Tibial nerve (tissue), 4 donors: ENCODE measurements at regions not wholly inside any gene's neighbourhood (a gene's known extent, or its start where the extent isn't known, plus 50 kb on each side); places are given as distances from the start of the nearest gene placed in this dataset.

ENCODE experiments used
- DNase-seq, 2 donors: peaks; one replicate each; pipeline ENCODE4 v3.0.0-alpha.2; 2019; ENCODE audit warnings: low spot score in 2 of 2
- H3K27ac ChIP-seq, 4 donors: fragments of 200-600 bp; sonication (generic) in 3 of 4; one replicate each; pipeline ENCODE4 v1.5.1; 2017 to 2019; ENCODE audit warnings: mild to moderate bottlenecking in 1 of 4
- H3K27me3 ChIP-seq, 2 donors: fragments of 200-600 bp; sonication (generic) in 1 of 2; one replicate each; pipeline versions ENCODE4 v1.5.1 to v1.6.0; 2017 to 2019
- H3K36me3 ChIP-seq, 3 donors: fragments of 200-600 bp; sonication (generic); one replicate each; pipeline ENCODE4 v1.5.1; 2018 to 2019
- H3K4me1 ChIP-seq, 4 donors: fragments of 200-600 bp; sonication (generic) in 3 of 4; one replicate each; pipeline ENCODE4 v1.5.1; 2017 to 2019
- H3K4me3 ChIP-seq, 4 donors: fragments of 200-600 bp; sonication (generic) in 3 of 4; one replicate each; pipeline ENCODE4 v1.5.1; 2017 to 2019; ENCODE audit warnings: mild to moderate bottlenecking in 1 of 4, moderate library complexity in 1 of 4
- H3K9me3 ChIP-seq, 4 donors: fragments of 200-600 bp; sonication (generic) in 3 of 4; one replicate each; pipeline ENCODE4 v1.5.1; 2017 to 2019
- EP300 ChIP-seq, 2 donors: sonication (generic); formaldehyde crosslinking; IDR thresholded peaks; one replicate each; pipeline ENCODE4 v1.6.1; 2017; ENCODE audit warnings: antibody characterized with exemption in 2 of 2, mild to moderate bottlenecking in 1 of 2
- POLR2A ChIP-seq, 2 donors: fragments of 450-650 bp; IDR thresholded peaks; one replicate each; pipeline ENCODE4 v1.6.1; 2017; ENCODE audit warnings: antibody characterized with exemption in 2 of 2, mild to moderate bottlenecking in 2 of 2, moderate library complexity in 2 of 2
- WGBS, 2 donors: methylation state at CpG; one replicate each; pipeline ENCODE4 v1.1.5; 2018; 5-methylcytosine and 5-hydroxymethylcytosine counted together
- TF ChIP-seq, protein P1 (sequence below), 5 experiments: fragments of 200-600 bp in 3 of 5; fragments of 450-650 bp in 2 of 5; sonication (generic) in 3 of 5; IDR thresholded peaks; one replicate each; pipeline ENCODE4 v1.5.1; 2016 to 2019; ENCODE audit warnings: antibody characterized with exemption in 5 of 5, mild to moderate bottlenecking in 3 of 5, moderate library complexity in 2 of 5

DNA sequence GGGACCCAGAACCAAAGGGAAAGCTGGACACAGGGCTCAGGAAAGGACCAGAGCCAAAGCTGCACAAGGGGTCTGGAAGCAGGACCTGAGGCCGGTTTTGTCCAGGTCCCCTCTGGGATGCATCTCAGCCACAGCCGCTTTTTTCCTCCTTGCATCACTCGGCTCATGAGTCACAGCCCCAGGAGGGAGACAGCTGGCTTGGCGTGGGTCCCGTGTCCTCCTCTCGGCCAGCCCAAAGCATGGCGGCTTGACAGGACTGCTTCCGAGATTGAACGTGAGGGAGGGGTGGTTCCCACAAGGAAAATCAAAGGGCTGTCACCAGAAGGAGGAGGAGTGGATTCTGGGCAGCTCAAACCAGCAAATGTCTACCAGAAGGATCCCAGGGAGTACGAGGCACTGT is 56.7 kb upstream of the CPLX2 start:
- Histone ChIP-seq H3K36me3 (no peaks in the 10 kb centered on the region), H3K9me3 (peaks cover 0 to 7% (median 0%) of the 10 kb centered on the region in 4 donors), H3K27ac (no peak overlapping the region), H3K4me1 (no peaks in the 10 kb centered on the region), H3K27me3 (no peaks in the 10 kb centered on the region), H3K4me3 (no peak overlapping the region)
- TF ChIP-seq, protein P1, sequence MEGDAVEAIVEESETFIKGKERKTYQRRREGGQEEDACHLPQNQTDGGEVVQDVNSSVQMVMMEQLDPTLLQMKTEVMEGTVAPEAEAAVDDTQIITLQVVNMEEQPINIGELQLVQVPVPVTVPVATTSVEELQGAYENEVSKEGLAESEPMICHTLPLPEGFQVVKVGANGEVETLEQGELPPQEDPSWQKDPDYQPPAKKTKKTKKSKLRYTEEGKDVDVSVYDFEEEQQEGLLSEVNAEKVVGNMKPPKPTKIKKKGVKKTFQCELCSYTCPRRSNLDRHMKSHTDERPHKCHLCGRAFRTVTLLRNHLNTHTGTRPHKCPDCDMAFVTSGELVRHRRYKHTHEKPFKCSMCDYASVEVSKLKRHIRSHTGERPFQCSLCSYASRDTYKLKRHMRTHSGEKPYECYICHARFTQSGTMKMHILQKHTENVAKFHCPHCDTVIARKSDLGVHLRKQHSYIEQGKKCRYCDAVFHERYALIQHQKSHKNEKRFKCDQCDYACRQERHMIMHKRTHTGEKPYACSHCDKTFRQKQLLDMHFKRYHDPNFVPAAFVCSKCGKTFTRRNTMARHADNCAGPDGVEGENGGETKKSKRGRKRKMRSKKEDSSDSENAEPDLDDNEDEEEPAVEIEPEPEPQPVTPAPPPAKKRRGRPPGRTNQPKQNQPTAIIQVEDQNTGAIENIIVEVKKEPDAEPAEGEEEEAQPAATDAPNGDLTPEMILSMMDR (IDR thresholded peaks at IDR 0.05): no peak
- no peak for TF ChIP-seq EP300 (IDR thresholded peaks at IDR 0.05)
- no peak for TF ChIP-seq POLR2A (IDR thresholded peaks at IDR 0.05)
- no peak for DNase-seq
- 53 to 71% methylated on average over 8 to 10 of the region's 10 CpGs for WGBS, 2 donors

DNA sequence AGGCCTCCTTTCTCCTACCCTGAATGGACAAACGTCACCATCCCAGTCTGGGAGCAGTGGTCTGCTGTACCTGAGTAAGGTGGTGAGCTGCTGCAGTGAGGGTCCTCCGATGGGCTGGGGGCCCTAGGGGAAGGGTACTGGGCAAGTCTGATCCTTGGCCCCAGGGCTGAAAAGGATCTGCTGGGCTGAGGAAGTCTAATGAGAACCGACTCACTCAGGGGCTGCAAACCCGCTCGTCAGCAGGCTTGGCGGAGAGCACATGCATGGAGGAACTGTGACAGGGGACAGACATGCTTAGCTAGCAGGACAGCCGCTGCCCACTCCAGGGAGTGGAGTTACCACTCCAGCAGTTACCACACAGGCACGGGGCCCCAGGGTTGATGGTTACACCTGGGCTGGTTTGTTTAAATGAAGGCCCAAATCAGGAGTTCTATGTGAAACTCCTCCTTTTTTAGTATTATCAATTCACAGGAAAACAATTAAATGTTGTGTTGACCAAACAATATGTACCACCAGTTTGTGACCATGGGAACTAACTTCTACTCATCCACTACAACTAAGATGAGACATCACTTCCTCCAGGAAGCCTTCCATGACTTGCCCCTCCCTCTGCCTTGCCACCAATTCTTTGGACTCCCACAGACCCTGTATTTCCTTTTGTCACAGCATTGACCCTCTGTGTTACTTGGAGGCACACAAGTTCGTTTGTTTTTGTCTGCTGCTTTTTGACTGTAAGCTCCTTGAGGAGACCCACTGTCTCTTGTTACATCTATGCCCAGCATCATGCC is 56.1 kb upstream of the CPLX2 start:
- Histone ChIP-seq H3K4me1 (no peaks in the 10 kb centered on the region), H3K36me3 (no peaks in the 10 kb centered on the region), H3K4me3 (no peak overlapping the region), H3K27me3 (no peaks in the 10 kb centered on the region), H3K9me3 (peaks cover 0 to 7% (median 0%) of the 10 kb centered on the region in 4 donors), H3K27ac (no peak overlapping the region)
- TF ChIP-seq, protein P1 (IDR thresholded peaks at IDR 0.05): no peak
- TF ChIP-seq EP300 (IDR thresholded peaks at IDR 0.05): no peak
- no peak for TF ChIP-seq POLR2A (IDR thresholded peaks at IDR 0.05)
- 85 to 88% methylated on average over 9 of the region's 9 CpGs for WGBS, 2 donors
- no peak for DNase-seq

DNA sequence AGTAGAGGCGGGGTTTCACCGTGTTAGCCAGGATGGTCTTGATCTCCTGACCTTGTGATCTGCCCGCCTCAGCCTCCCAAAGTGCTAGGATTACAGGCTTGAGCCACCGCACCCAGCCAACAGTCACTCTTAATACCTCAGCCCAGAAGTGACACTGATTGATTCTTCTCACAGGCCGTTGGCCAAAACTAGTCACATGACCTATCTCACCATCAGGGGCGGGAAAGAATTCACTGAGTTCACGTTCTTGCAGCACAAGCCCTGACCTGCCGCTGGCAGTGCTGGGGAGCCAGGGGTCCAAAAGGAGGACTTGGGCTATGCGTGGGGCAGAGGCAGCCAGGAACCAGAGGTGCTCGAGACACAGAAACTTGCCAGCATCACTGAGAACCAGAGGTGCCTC is 55.0 kb upstream of the CPLX2 start:
- Histone ChIP-seq H3K27ac (no peak overlapping the region), H3K36me3 (no peaks in the 10 kb centered on the region), H3K9me3 (peaks cover 0 to 7% (median 0%) of the 10 kb centered on the region in 4 donors), H3K4me1 (no peaks in the 10 kb centered on the region), H3K4me3 (no peak overlapping the region), H3K27me3 (no peaks in the 10 kb centered on the region)
- no peak for DNase-seq
- WGBS, 2 donors: 60 to 65% methylated on average over 10 of the region's 10 CpGs
- TF ChIP-seq, protein P1 (IDR thresholded peaks at IDR 0.05): no peak
- TF ChIP-seq POLR2A (IDR thresholded peaks at IDR 0.05): no peak

DNA sequence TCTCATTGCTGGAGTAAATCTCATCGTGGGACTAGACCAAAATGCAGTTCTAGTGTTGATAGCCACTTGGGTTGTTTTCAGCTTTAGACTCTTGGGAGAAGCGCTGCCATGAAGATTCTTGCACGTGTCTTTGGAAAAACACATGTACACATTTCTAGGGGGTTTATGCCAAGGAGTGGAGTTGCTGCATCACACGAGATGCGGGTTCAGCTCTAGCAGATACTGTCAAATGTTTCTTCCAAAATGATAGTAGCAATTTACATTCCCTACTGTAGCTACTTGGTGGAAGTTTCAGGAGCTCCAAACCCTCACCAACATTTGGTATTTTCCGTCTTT is 52.3 kb upstream of the CPLX2 start:
- WGBS, 2 donors: 85 to 94% methylated on average over 6 of the region's 6 CpGs
- Histone ChIP-seq H3K36me3 (no peaks in the 10 kb centered on the region), H3K27me3 (no peaks in the 10 kb centered on the region), H3K9me3 (peaks cover 0 to 7% (median 0%) of the 10 kb centered on the region in 4 donors), H3K27ac (no peak overlapping the region), H3K4me3 (no peak overlapping the region), H3K4me1 (no peaks in the 10 kb centered on the region)
- TF ChIP-seq EP300 (IDR thresholded peaks at IDR 0.05): no peak
- TF ChIP-seq, protein P1 (IDR thresholded peaks at IDR 0.05): no peak
- TF ChIP-seq POLR2A (IDR thresholded peaks at IDR 0.05): no peak
- no peak for DNase-seq

DNA sequence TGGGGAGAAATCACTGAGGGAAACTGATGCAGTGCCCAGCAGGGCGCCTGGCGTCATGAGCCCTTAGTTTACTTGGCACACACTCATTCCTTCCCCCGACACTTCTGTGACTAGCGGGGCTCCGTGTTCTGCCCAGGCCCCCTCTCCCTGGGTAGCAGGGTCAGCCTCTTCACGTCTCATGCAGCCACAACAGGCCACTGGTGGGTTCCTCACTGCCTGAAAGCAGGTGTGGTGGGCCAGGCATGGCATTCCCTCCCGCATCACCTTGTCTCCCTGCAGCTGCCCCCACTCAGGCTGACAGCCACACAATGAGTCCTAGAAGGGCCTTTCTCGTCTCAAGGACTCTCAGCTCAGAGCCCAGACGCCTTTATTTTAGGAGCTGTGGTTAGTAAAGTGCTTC is 51.1 kb upstream of the CPLX2 start:
- no peaks in the 10 kb centered on the region for H3K4me1 ChIP-seq
- no peak for TF ChIP-seq POLR2A (IDR thresholded peaks at IDR 0.05)
- no peak for TF ChIP-seq EP300 (IDR thresholded peaks at IDR 0.05)
- TF ChIP-seq, protein P1 (IDR thresholded peaks at IDR 0.05): no peak

More for the DNA sequence above, 51.1 kb upstream of the CPLX2 start:
- Histone ChIP-seq H3K36me3 (no peaks in the 10 kb centered on the region), H3K9me3 (peaks cover 0 to 10% (median 0%) of the 10 kb centered on the region in 4 donors), H3K27ac (no peak overlapping the region), H3K27me3 (no peaks in the 10 kb centered on the region), H3K4me3 (no peak overlapping the region)
- DNase-seq: no peak
- 72 to 73% methylated on average over 9 of the region's 9 CpGs for WGBS, 2 donors
